Endothelial cell of umbilical vein (primary cell): ENCODE measurements at regions not wholly inside any gene's neighbourhood (a gene's known extent, or its start where the extent isn't known, plus 50 kb on each side); places are given as distances from the start of the nearest gene placed in this dataset.

ENCODE experiments used
- BruUV-seq: library from RNA; stranded (reverse); fragments of 400-500 nt; replicated peaks from 2 replicates; lab custom pipeline; 2021; lab: Mats Ljungman, UMichigan
- CTCF ChIA-PET: fragments of 300-600, 350-600 bp; sonication (Branson Sonifier 250); formaldehyde crosslinking; loops from one replicate; lab custom pipeline; 2021; ENCODE audit warnings: antibody characterized with exemption, inconsistent platforms; lab: Charles Lee
- POLR2A ChIA-PET: fragments of 300-600, 350-600 bp; sonication (Branson Sonifier 250); formaldehyde crosslinking; loops from one replicate; lab custom pipeline; 2021; ENCODE audit warnings: antibody characterized with exemption, inconsistent platforms; lab: Charles Lee
- DNase-seq: peaks from one replicate; pipeline ENCODE4 v3.0.0-alpha.2; 2011; ENCODE audit warnings: low read depth, low spot score
- FAIRE-seq: peaks from 2 replicates; lab custom pipeline; 2011; peaks lifted over from hg19 to GRCh38; lab: Jason Lieb, UNC
- H2AFZ ChIP-seq: 2 replicates; pipeline ENCODE4 v1.6.0; 2012; ENCODE audit warnings: low read depth, low read length, control low read depth, inconsistent platforms
- H3K27ac ChIP-seq: 2 replicates; pipeline ENCODE4 v1.5.1; 2011; ENCODE audit warnings: low read depth, mild to moderate bottlenecking, control low read depth, low read length, moderate library complexity; ENCODE audit not compliant: insufficient read depth
- H3K27me3 ChIP-seq, 2 experiments: 2 replicates each; pipeline versions ENCODE4 v1.6.0 to v1.6.1; 2011; ENCODE audit warnings: low read length in 2 of 2, mixed read lengths in 1 of 2; ENCODE audit not compliant: control insufficient read depth in 2 of 2, insufficient read depth in 2 of 2
- H3K36me3 ChIP-seq, 2 experiments: 2 replicates in 1 of 2; 3 replicates in 1 of 2; pipeline ENCODE4 v1.5.1; 2011; ENCODE audit warnings: low read length in 2 of 2, mild to moderate bottlenecking in 1 of 2, moderate library complexity in 1 of 2; ENCODE audit not compliant: control insufficient read depth in 2 of 2, insufficient read depth in 2 of 2; ENCODE audit errors: extremely low read depth in 1 of 2
- H3K4me1 ChIP-seq: 3 replicates; pipeline ENCODE4 v1.5.1; 2011; ENCODE audit warnings: mild to moderate bottlenecking, low read length; ENCODE audit not compliant: control insufficient read depth, insufficient read depth; ENCODE audit errors: extremely low read depth
- H3K4me2 ChIP-seq: 2 replicates; pipeline ENCODE4 v1.6.1; 2011; ENCODE audit warnings: low read length, control low read depth, mixed read lengths; ENCODE audit not compliant: insufficient read depth
- H3K4me3 ChIP-seq, 3 experiments: fragments of 200-600 bp in 1 of 3; sonication (generic), shearing (Covaris generic) in 1 of 3; replicated peaks in 1 of 3; 2 replicates each; pipeline ENCODE4 v1.5.1; 2011 to 2016; ENCODE audit warnings: control low read depth in 3 of 3, low read length in 3 of 3, mild to moderate bottlenecking in 2 of 3, inconsistent platforms in 1 of 3, low read depth in 1 of 3, moderate library complexity in 1 of 3; ENCODE audit not compliant: insufficient read depth in 1 of 3
- H3K79me2 ChIP-seq: 2 replicates; pipeline ENCODE4 v1.6.0; 2012; ENCODE audit warnings: low read length, inconsistent platforms; ENCODE audit not compliant: control insufficient read depth, insufficient read depth
- H3K9ac ChIP-seq: replicated peaks from 2 replicates; pipeline ENCODE3; 2011; ENCODE audit warnings: low read length, control low read depth; ENCODE audit not compliant: insufficient read depth; ENCODE audit errors: extremely low read depth
- H3K9me1 ChIP-seq: replicated peaks from 3 replicates; pipeline ENCODE4 v1.6.0; 2011; ENCODE audit warnings: mild to moderate bottlenecking, low read length; ENCODE audit not compliant: control insufficient read depth, insufficient read depth; ENCODE audit errors: extremely low read depth
- H3K9me3 ChIP-seq: replicated peaks from 2 replicates; pipeline ENCODE4 v1.5.1; 2012; ENCODE audit warnings: low read length, inconsistent platforms; ENCODE audit not compliant: control insufficient read depth, insufficient read depth
- H4K20me1 ChIP-seq: replicated peaks from 2 replicates; pipeline ENCODE3; 2011; ENCODE audit warnings: mild to moderate bottlenecking, low read length; ENCODE audit not compliant: control insufficient read depth, insufficient read depth; ENCODE audit errors: extremely low read depth
- EZH2 ChIP-seq: IDR thresholded peaks from 2 replicates; pipeline ENCODE4 v1.6.1; 2012; ENCODE audit warnings: borderline replicate concordance, low read depth, mild to moderate bottlenecking, moderate library complexity, low read length, inconsistent platforms; ENCODE audit not compliant: severe bottlenecking
- FOS ChIP-seq: IDR thresholded peaks from 2 replicates; pipeline ENCODE4 v1.6.1; 2011; ENCODE audit warnings: mild to moderate bottlenecking, low read length, moderate library complexity, borderline replicate concordance; ENCODE audit not compliant: insufficient read depth
- GATA2 ChIP-seq: IDR thresholded peaks from 2 replicates; pipeline ENCODE4 v1.7.0; 2011; ENCODE audit warnings: low read depth, mild to moderate bottlenecking, moderate library complexity, mixed read lengths, low read length; ENCODE audit not compliant: insufficient read length, insufficient read depth
- JUN ChIP-seq: IDR thresholded peaks from 2 replicates; pipeline ENCODE4 v1.6.1; 2011; ENCODE audit warnings: borderline replicate concordance, low read depth; ENCODE audit not compliant: insufficient read length, insufficient read depth
- MYC ChIP-seq: IDR thresholded peaks from one replicate; pipeline ENCODE4 v1.6.1; 2011; ENCODE audit warnings: mild to moderate bottlenecking, low read depth, low read length
- POLR2A ChIP-seq: IDR thresholded peaks from 2 replicates; pipeline ENCODE4 v1.6.1; 2012; ENCODE audit warnings: low read depth, mild to moderate bottlenecking, control low read depth, low read length
- POLR2AphosphoS5 ChIP-seq: IDR thresholded peaks from 2 replicates; pipeline ENCODE4 v1.6.1; 2012; ENCODE audit warnings: low read depth, mild to moderate bottlenecking, control low read depth, low read length, moderate library complexity; ENCODE audit not compliant: insufficient read depth
- dilution Hi-C: fragments of 300-500 bp; cut with MboI; formaldehyde crosslinking; loops from one replicate; pipeline ENCODE4 v1.15.0; 2019; ENCODE audit warnings: low sequenced_read_pairs; ENCODE audit not compliant: extremely low pct_ligation_motif_present
- intact Hi-C: fragments of 100-400 bp; cut with micrococcal nuclease; formaldehyde crosslinking; loops from one replicate; pipeline ENCODE4 v1.10.0; 2022
- TF ChIP-seq, protein P1 (sequence below), 2 donors: IDR thresholded peaks; 1 replicate in 1 of 2; 2 replicates in 1 of 2; pipeline ENCODE4 v1.5.1; 2011; ENCODE audit warnings: low read length in 2 of 2, mild to moderate bottlenecking in 2 of 2, moderate library complexity in 2 of 2, control low read depth in 1 of 2, inconsistent platforms in 1 of 2, low read depth in 1 of 2; ENCODE audit not compliant: insufficient read depth in 1 of 2; ENCODE audit errors: extremely low read depth in 1 of 2
- TF ChIP-seq, protein P2 (sequence below): IDR thresholded peaks from 2 replicates; pipeline ENCODE4 v1.6.1; 2011; ENCODE audit not compliant: insufficient read depth, insufficient read length

- H4K20me1 ChIP-seq = no peaks in the 10 kb centered on the region
- FAIRE-seq = no peak
- no peaks in the 10 kb centered on the region for H3K9me1 ChIP-seq
- no peaks in the 10 kb centered on the region for H3K27me3 ChIP-seq
- intact Hi-C loops (no loop called here), dilution Hi-C loops (no loop called here)
- no peak overlapping the region for H3K9ac ChIP-seq
- no peak overlapping the region for H3K4me3 ChIP-seq
- no peak overlapping the region for H2AFZ ChIP-seq
- POLR2A ChIA-PET = no interaction called here
- no peaks in the 10 kb centered on the region for H3K4me1 ChIP-seq
- no TSS peak for BruUV-seq
- H3K4me2 ChIP-seq = no peak overlapping the region
- CTCF ChIA-PET = interaction anchor here (1.3 kb wide), 1 partner anchor 13 kb away, joined by 4 read pairs; no protein-coding TSS in a partner anchor
- H3K79me2 ChIP-seq = no peaks in the 10 kb centered on the region
- no peak overlapping the region for H3K27ac ChIP-seq
- H3K9me3 ChIP-seq = no peaks in the 10 kb centered on the region
- H3K36me3 ChIP-seq = no peaks in the 10 kb centered on the region
- DNase-seq = no peak
- TF ChIP-seq, protein P1, sequence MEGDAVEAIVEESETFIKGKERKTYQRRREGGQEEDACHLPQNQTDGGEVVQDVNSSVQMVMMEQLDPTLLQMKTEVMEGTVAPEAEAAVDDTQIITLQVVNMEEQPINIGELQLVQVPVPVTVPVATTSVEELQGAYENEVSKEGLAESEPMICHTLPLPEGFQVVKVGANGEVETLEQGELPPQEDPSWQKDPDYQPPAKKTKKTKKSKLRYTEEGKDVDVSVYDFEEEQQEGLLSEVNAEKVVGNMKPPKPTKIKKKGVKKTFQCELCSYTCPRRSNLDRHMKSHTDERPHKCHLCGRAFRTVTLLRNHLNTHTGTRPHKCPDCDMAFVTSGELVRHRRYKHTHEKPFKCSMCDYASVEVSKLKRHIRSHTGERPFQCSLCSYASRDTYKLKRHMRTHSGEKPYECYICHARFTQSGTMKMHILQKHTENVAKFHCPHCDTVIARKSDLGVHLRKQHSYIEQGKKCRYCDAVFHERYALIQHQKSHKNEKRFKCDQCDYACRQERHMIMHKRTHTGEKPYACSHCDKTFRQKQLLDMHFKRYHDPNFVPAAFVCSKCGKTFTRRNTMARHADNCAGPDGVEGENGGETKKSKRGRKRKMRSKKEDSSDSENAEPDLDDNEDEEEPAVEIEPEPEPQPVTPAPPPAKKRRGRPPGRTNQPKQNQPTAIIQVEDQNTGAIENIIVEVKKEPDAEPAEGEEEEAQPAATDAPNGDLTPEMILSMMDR (IDR thresholded peaks at IDR 0.05; ENCODE audit: extremely low read depth in 1 of 2, insufficient read depth in 1 of 2, low read depth in 1 of 2, low read length in 2 of 2) = no peak
- no peak for TF ChIP-seq POLR2A
- no peak for TF ChIP-seq FOS
- no peak for TF ChIP-seq GATA2
- TF ChIP-seq, protein P2, sequence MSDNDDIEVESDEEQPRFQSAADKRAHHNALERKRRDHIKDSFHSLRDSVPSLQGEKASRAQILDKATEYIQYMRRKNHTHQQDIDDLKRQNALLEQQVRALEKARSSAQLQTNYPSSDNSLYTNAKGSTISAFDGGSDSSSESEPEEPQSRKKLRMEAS = no peak
- no peak for TF ChIP-seq POLR2AphosphoS5
- TF ChIP-seq MYC = no peak
- TF ChIP-seq JUN = no peak
- TF ChIP-seq EZH2 = no peak
These were observed 142.6 kb downstream of the EMP1 start for GRCh38 chr12:13339091-13339490.
